Fibroblast of lung (primary cell): ENCODE measurements at regions not wholly inside any gene's neighbourhood (a gene's known extent, or its start where the extent isn't known, plus 50 kb on each side); places are given as distances from the start of the nearest gene placed in this dataset.
A peak's percentile ranks its signal among the peaks of the same experiment; 100 is the strongest.

Experiments
- DNase-seq, 2 donors: peaks; one replicate each; pipeline versions ENCODE4 v3.0.0 to v3.0.0-alpha.2; 2010; ENCODE audit warnings: low read depth in 2 of 2
- H2AFZ ChIP-seq: 2 replicates; pipeline ENCODE4 v1.5.1; 2012; ENCODE audit warnings: low read length, control low read depth, inconsistent platforms
- H3K27ac ChIP-seq: 2 replicates; pipeline ENCODE4 v1.5.1; 2011; ENCODE audit warnings: low read length, control low read depth; ENCODE audit not compliant: insufficient read depth
- H3K27me3 ChIP-seq: 2 replicates; pipeline ENCODE4 v1.5.1; 2011; ENCODE audit warnings: mild to moderate bottlenecking, low read length; ENCODE audit not compliant: control insufficient read depth, insufficient read depth
- H3K36me3 ChIP-seq: 2 replicates; pipeline ENCODE4 v1.5.1; 2011; ENCODE audit warnings: low read length; ENCODE audit not compliant: control insufficient read depth, insufficient read depth
- H3K4me1 ChIP-seq: 2 replicates; pipeline ENCODE4 v1.5.1; 2011; ENCODE audit warnings: low read length; ENCODE audit not compliant: control insufficient read depth, insufficient read depth; ENCODE audit errors: extremely low read depth
- H3K4me2 ChIP-seq: 2 replicates; pipeline ENCODE4 v1.5.1; 2011; ENCODE audit warnings: low read length, control low read depth; ENCODE audit not compliant: insufficient read depth; ENCODE audit errors: extremely low read depth
- H3K4me3 ChIP-seq, 4 experiments: fragments of 200-600 bp in 1 of 4; sonication (generic) in 1 of 4; replicated peaks in 1 of 4; 2 replicates each; pipeline ENCODE4 v1.5.1; 2011 to 2016; ENCODE audit warnings: low read length in 4 of 4, low read depth in 3 of 4, mild to moderate bottlenecking in 3 of 4, control low read depth in 2 of 4, inconsistent platforms in 1 of 4, mixed read lengths in 1 of 4; ENCODE audit not compliant: insufficient read depth in 1 of 4; ENCODE audit errors: control extremely low read depth in 1 of 4
- H3K79me2 ChIP-seq: 2 replicates; pipeline ENCODE4 v1.5.1; 2012; ENCODE audit warnings: mild to moderate bottlenecking, low read length, inconsistent platforms; ENCODE audit not compliant: control insufficient read depth, insufficient read depth
- H3K9ac ChIP-seq: 2 replicates; pipeline ENCODE4 v1.5.1; 2011; ENCODE audit warnings: mild to moderate bottlenecking, low read length, control low read depth; ENCODE audit not compliant: insufficient read depth
- H3K9me3 ChIP-seq: 2 replicates; pipeline ENCODE4 v1.5.1; 2012; ENCODE audit warnings: low read depth, low read length; ENCODE audit not compliant: control insufficient read depth, insufficient read depth
- H4K20me1 ChIP-seq: 2 replicates; pipeline ENCODE4 v1.5.1; 2011; ENCODE audit warnings: low read length; ENCODE audit not compliant: control insufficient read depth, insufficient read depth; ENCODE audit errors: extremely low read depth
- EZH2 ChIP-seq: IDR thresholded peaks from 2 replicates; pipeline ENCODE4 v1.5.1; 2012; ENCODE audit warnings: low read length, control low read depth, mild to moderate bottlenecking; ENCODE audit errors: missing control alignments
- TF ChIP-seq, protein P1 (sequence below), 2 donors: IDR thresholded peaks in 1 of 2; conservative IDR thresholded peaks in 1 of 2; 1 replicate in 1 of 2; 2 replicates in 1 of 2; pipeline ENCODE4 v1.5.1; 2011 to 2012; ENCODE audit warnings: low read length in 2 of 2, control low read depth in 1 of 2, inconsistent platforms in 1 of 2, low read depth in 1 of 2, mild to moderate bottlenecking in 1 of 2

DNA sequence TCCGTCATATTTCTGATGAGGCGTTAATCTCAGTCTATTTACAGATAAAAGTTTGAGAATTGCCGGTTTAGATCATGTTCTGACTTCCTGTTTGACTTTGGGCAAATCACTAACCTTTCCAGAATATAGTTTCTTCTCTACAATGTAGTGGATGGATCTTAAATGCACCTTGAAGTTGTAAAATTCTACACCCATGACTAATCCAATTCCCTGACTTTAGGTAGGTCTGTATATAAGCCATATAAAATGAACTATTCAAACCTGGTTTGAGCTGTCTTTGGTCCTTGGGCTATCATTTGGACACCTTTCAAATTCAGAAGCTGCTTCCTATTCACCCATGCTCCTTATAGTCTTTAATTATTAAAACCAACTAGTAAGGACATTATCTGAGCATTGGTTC is 52.2 kb upstream of the BLID start:
- Histone ChIP-seq H3K9me3 (no peaks in the 10 kb centered on the region), H4K20me1 (no peaks in the 10 kb centered on the region), H3K4me3 (peak overlapping the region in 1 of 4 experiments; percentile 5), H3K4me2 (peak overlapping the region; percentile 26), H3K9ac (no peak overlapping the region), H2AFZ (no peak overlapping the region), H3K36me3 (peaks cover 10% of the 10 kb centered on the region), H3K4me1 (peaks cover 48% of the 10 kb centered on the region), H3K27me3 (no peaks in the 10 kb centered on the region), H3K27ac (peak overlapping the region; percentile 66), H3K79me2 (peaks cover 97% of the 10 kb centered on the region)
- TF ChIP-seq EZH2 = no peak
- TF ChIP-seq, protein P1, sequence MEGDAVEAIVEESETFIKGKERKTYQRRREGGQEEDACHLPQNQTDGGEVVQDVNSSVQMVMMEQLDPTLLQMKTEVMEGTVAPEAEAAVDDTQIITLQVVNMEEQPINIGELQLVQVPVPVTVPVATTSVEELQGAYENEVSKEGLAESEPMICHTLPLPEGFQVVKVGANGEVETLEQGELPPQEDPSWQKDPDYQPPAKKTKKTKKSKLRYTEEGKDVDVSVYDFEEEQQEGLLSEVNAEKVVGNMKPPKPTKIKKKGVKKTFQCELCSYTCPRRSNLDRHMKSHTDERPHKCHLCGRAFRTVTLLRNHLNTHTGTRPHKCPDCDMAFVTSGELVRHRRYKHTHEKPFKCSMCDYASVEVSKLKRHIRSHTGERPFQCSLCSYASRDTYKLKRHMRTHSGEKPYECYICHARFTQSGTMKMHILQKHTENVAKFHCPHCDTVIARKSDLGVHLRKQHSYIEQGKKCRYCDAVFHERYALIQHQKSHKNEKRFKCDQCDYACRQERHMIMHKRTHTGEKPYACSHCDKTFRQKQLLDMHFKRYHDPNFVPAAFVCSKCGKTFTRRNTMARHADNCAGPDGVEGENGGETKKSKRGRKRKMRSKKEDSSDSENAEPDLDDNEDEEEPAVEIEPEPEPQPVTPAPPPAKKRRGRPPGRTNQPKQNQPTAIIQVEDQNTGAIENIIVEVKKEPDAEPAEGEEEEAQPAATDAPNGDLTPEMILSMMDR (conservative IDR thresholded peaks at IDR 0.05 in 1 of 2, IDR thresholded peaks at IDR 0.05 in 1 of 2; ENCODE audit: low read depth in 1 of 2, low read length in 2 of 2) = no peak
- no peak for DNase-seq

DNA sequence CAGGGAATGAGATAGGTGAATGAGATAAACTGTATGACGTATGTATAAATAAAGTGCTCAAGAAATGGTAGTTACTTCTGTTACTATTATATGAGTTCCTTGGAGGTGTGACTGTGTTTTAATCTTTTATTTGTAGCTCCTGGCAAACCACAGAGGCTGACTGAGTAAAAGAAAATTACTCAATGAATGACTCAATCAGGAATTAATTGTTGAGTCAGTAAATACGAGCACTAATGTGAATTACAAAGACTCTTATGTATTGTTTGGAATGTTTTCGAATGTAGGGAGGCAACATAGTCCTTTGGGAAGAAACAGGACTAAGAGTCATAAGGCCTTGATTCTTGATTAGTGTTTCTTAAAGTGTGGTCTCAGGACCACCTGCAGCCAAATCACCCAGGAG is 51.1 kb upstream of the BLID start:
- TF ChIP-seq EZH2 = no peak
- TF ChIP-seq, protein P1 (conservative IDR thresholded peaks at IDR 0.05 in 1 of 2, IDR thresholded peaks at IDR 0.05 in 1 of 2; ENCODE audit: low read depth in 1 of 2, low read length in 2 of 2) = no peak
- Histone ChIP-seq H3K4me2 (no peak overlapping the region), H3K27me3 (no peaks in the 10 kb centered on the region), H3K79me2 (peaks cover 97% of the 10 kb centered on the region), H3K9me3 (no peaks in the 10 kb centered on the region), H3K27ac (peak overlapping the region; percentile 66), H3K9ac (no peak overlapping the region), H2AFZ (no peak overlapping the region), H4K20me1 (no peaks in the 10 kb centered on the region), H3K36me3 (peaks cover 6% of the 10 kb centered on the region), H3K4me3 (no peak overlapping the region), H3K4me1 (peaks cover 53% of the 10 kb centered on the region)
- DNase-seq = peak; percentile 86 to 97

DNA sequence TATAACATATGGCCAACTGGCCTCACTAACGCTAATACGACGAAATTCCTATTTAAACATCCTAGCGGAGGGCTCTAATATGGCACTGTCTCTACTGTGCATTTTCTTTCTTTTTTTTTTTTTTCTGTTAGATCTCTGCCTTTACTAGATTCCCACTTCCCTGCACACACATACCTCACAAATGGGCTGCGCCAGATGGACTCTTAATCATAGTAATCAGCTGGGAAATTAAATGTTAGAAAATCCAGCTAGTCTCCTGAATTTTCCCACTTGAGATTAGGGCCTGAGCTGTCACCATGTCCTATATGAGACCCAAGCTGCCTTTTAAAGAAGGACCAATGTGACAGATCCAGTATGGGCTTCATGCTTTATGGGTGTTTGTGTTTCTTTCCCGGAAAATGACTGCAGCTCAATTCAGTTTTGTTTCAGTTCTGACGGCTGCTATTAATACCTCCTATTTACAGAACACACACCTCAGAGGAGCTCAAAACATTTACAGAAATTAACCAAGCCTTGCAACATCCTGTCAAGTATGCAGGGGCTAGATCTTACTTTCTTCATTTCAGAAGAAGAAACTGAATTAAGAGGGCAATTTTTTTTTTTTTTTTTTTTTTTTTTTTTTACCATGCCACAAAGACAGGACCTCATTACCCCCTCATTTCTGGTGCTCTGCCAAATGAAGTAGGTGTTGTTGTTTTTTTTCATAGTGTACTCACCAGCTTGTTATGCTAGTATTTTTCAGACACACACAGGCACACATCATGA is 49.8 kb upstream of the BLID start:
- Histone ChIP-seq H2AFZ (no peak overlapping the region), H3K79me2 (peaks cover 100% of the 10 kb centered on the region), H3K36me3 (peaks cover 7% of the 10 kb centered on the region), H3K4me3 (peak overlapping the region in 2 of 4 experiments; percentile 4 to 11), H4K20me1 (no peaks in the 10 kb centered on the region), H3K27me3 (no peaks in the 10 kb centered on the region), H3K9me3 (no peaks in the 10 kb centered on the region), H3K9ac (no peak overlapping the region), H3K4me2 (peak overlapping the region; percentile 33), H3K27ac (peak overlapping the region; percentile 50), H3K4me1 (peaks cover 57% of the 10 kb centered on the region)
- no peak for DNase-seq
- TF ChIP-seq, protein P1 (conservative IDR thresholded peaks at IDR 0.05 in 1 of 2, IDR thresholded peaks at IDR 0.05 in 1 of 2; ENCODE audit: low read depth in 1 of 2, low read length in 2 of 2) = no peak
- no peak for TF ChIP-seq EZH2
